GM21528 (cell line): ENCODE measurements at regions not wholly inside any gene's neighbourhood (a gene's known extent, or its start where the extent isn't known, plus 50 kb on each side); places are given as distances from the start of the nearest gene placed in this dataset.

ENCODE experiments used
- ATAC-seq: cut with Tn5 transposase; IDR thresholded peaks from one replicate; pipeline ENCODE4 v1.9.1; 2021; ENCODE audit warnings: mild to moderate bottlenecking, moderate library complexity; ENCODE audit not compliant: unreplicated experiment, low FRiP score

- no peak for ATAC-seq
Measured at GRCh38 chr1:9419369-9420041, 119.8 kb upstream of the SLC25A33 start.

GRCh38 chr1:9420835-9421532, 118.3 kb upstream of the SLC25A33 start:
- no peak for ATAC-seq

- no peak for ATAC-seq
Measured at GRCh38 chr1:9421533-9421873, 117.8 kb upstream of the SLC25A33 start.

- ATAC-seq: no peak
Measured at GRCh38 chr1:9422321-9422720, 116.9 kb upstream of the SLC25A33 start.

GRCh38 chr1:9422911-9423505, 116.3 kb upstream of the SLC25A33 start:
- no peak for ATAC-seq

- ATAC-seq: no peak
Measured at GRCh38 chr1:9424261-9424660, 115.0 kb upstream of the SLC25A33 start.

GRCh38 chr1:9425859-9426258, 113.4 kb upstream of the SLC25A33 start:
- ATAC-seq: peak; percentile 16

GRCh38 chr1:9426291-9426711, 113.0 kb upstream of the SLC25A33 start:
- peak; percentile 61 for ATAC-seq

- no peak for ATAC-seq
Measured at GRCh38 chr1:9427388-9427787, 111.9 kb upstream of the SLC25A33 start.

- peak; percentile 77 for ATAC-seq
Measured at GRCh38 chr1:9428601-9429341, 110.5 kb upstream of the SLC25A33 start.

GRCh38 chr1:9429342-9429711, 109.9 kb upstream of the SLC25A33 start:
- ATAC-seq: no peak

GRCh38 chr1:9434247-9435152, 104.8 kb upstream of the SLC25A33 start:
- no peak for ATAC-seq

- no peak for ATAC-seq
Measured at GRCh38 chr1:9435153-9435636, 104.1 kb upstream of the SLC25A33 start.

GRCh38 chr1:9435854-9436640, 103.2 kb upstream of the SLC25A33 start:
- no peak for ATAC-seq

GRCh38 chr1:9437961-9438430, 101.3 kb upstream of the SLC25A33 start:
- ATAC-seq: no peak

- no peak for ATAC-seq
Measured at GRCh38 chr1:9438431-9439073, 100.7 kb upstream of the SLC25A33 start.

- ATAC-seq: no peak
Measured at GRCh38 chr1:9439074-9439761, 100.0 kb upstream of the SLC25A33 start.

GRCh38 chr1:9440261-9440660, 99.0 kb upstream of the SLC25A33 start:
- no peak for ATAC-seq
